ENCODE measurements at regions not wholly inside any gene's neighbourhood (a gene's known extent, or its start where the extent isn't known, plus 50 kb on each side); places are given as distances from the start of the nearest gene placed in this dataset.
A peak's percentile ranks its signal among the peaks of the same experiment; 100 is the strongest.

- Histone ChIP-seq H2AK5ac (ENCODE audit: low read depth, low read length) (peak overlapping the region; percentile 96), H3K9ac (replicated peaks in 1 of 4; ENCODE audit: extremely low read depth in 1 of 4, low read depth in 3 of 4, low read length in 3 of 4) (peak overlapping the region in 1 of 4 experiments; percentile 40; a peak in 1 of 7 replicates), H3K4ac (replicated peaks; ENCODE audit: insufficient read length, low read depth, low read length) (peak overlapping the region; percentile 46), H4K20me1 (replicated peaks in 1 of 2; ENCODE audit: control insufficient read depth in 1 of 2, insufficient read depth in 2 of 2, low read length in 2 of 2) (no peaks in the 10 kb centered on the region), H3K14ac (ENCODE audit: insufficient read length) (no peak overlapping the region), H3K36me3 (ENCODE audit: control insufficient read depth in 2 of 4, insufficient read depth in 4 of 4, low read length in 3 of 4) (no peaks in the 10 kb centered on the region), H2BK120ac (replicated peaks; ENCODE audit: low read depth, low read length) (no peak overlapping the region), H3K23ac (ENCODE audit: insufficient read length) (no peak overlapping the region), H3K4me3 (ENCODE audit: extremely low read depth in 1 of 4, insufficient read depth in 2 of 4, low read depth in 3 of 4, low read length in 4 of 4) (no peak overlapping the region), H3K79me1 (ENCODE audit: low read depth, low read length) (no peaks in the 10 kb centered on the region), H2BK15ac (ENCODE audit: low read length) (peak overlapping the region; percentile 66), H3K27me3 (replicated peaks in 1 of 4; ENCODE audit: control insufficient read depth in 3 of 4, extremely low read depth in 1 of 4, insufficient read depth in 3 of 4, low read length in 3 of 4) (no peaks in the 10 kb centered on the region), H3K56ac (replicated peaks; ENCODE audit: insufficient read length, low read depth, low read length) (peak overlapping the region; percentile 51), H2AFZ (ENCODE audit: low read length) (no peak overlapping the region), H4K91ac (replicated peaks; ENCODE audit: insufficient read length, low read length) (no peak overlapping the region), H3K27ac (ENCODE audit: low read depth, low read length) (no peak overlapping the region), H4K5ac (ENCODE audit: insufficient read length, low read depth, low read length) (no peak overlapping the region), H3K79me2 (ENCODE audit: control insufficient read depth in 1 of 2, insufficient read depth in 2 of 2, low read length in 2 of 2) (peaks cover 0 to 3% of the 10 kb centered on the region in 2 experiments; a peak in 1 of 4 replicates), H3K23me2 (ENCODE audit: low read depth, low read length) (peaks cover 4% of the 10 kb centered on the region), H3K4me1 (replicated peaks in 1 of 4; ENCODE audit: control insufficient read depth in 3 of 4, insufficient read depth in 4 of 4, low read length in 3 of 4) (no peaks in the 10 kb centered on the region), H2BK5ac (ENCODE audit: low read depth, low read length) (no peak overlapping the region), H4K8ac (ENCODE audit: extremely low read depth, insufficient read depth, low read length) (no peak overlapping the region), H2BK12ac (ENCODE audit: low read depth, low read length) (peak overlapping the region; percentile 87), H2BK20ac (ENCODE audit: low read length) (peak overlapping the region; percentile 16; the same call in 1 of the 2 replicates), H3K18ac (ENCODE audit: extremely low read depth, low read length) (0 out of 2 replicates have a peak overlapping the region, but pooled peaks have one; percentile 2), H3K4me2 (ENCODE audit: insufficient read depth in 1 of 2, low read depth in 2 of 2, low read length in 2 of 2) (no peak overlapping the region), H3K9me3 (ENCODE audit: insufficient read depth in 2 of 2, low read depth in 1 of 2, low read length in 1 of 2) (peaks cover 0 to 12% of the 10 kb centered on the region in 2 experiments; a peak in 2 of 4 replicates)
- FAIRE-seq (no peak), DNase-seq (ENCODE audit: low read depth in 1 of 2, low spot score in 2 of 2) (no peak)
- WGBS, 2 experiments (ENCODE audit: extremely low coverage in 1 of 2, insufficient coverage in 1 of 2, insufficient read length in 1 of 2, insufficient replicate concordance in 2 of 2, low coverage in 1 of 2, low lambda C conversion rate in 2 of 2, missing lambda C conversion rate in 1 of 2), result 89% methylated on average over 3 of the region's 3 CpGs; no CpG with 5 or more reads in 1 of the 2 experiments
- CTCF ChIA-PET (ENCODE audit: partially characterized antibody), result interaction anchor here (0.7 to 1.6 kb wide), 5 partner anchors 12 to 565 kb away, joined by 3 to 8 read pairs (median 3); no protein-coding TSS in a partner anchor
- TF ChIP-seq ATF3 (IDR thresholded peaks at IDR 0.05; ENCODE audit: insufficient read depth, low read depth, low read length), result no peak
- TF ChIP-seq SIX5 (IDR thresholded peaks at IDR 0.05; ENCODE audit: low read depth, low read length), result no peak
- no peak for TF ChIP-seq CBX8 (IDR thresholded peaks at IDR 0.05; ENCODE audit: borderline replicate concordance, low read depth, low read length)
- no peak for TF ChIP-seq NANOG (IDR thresholded peaks at IDR 0.05; ENCODE audit: insufficient read depth, low read depth, low read length, poor library complexity, severe bottlenecking)
- TF ChIP-seq TAF7 (optimal IDR thresholded peaks at IDR 0.05; ENCODE audit: borderline replicate concordance, low read depth, low read length), result no peak
- TF ChIP-seq KDM1A (IDR thresholded peaks at IDR 0.05; ENCODE audit: borderline replicate concordance, low read length), result no peak
- no peak for TF ChIP-seq TAF1 (IDR thresholded peaks at IDR 0.05; ENCODE audit: low read depth, low read length)
- no peak for TF ChIP-seq BRCA1 (IDR thresholded peaks at IDR 0.05; ENCODE audit: low read depth, low read length)
- no peak for TF ChIP-seq SIN3A (conservative IDR thresholded peaks at IDR 0.05 in 1 of 2, IDR thresholded peaks at IDR 0.05 in 1 of 2; ENCODE audit: low read depth in 1 of 2, low read length in 2 of 2)
- no peak for TF ChIP-seq TCF12 (IDR thresholded peaks at IDR 0.05; ENCODE audit: low read depth, low read length)
- POLR2A ChIA-PET (ENCODE audit: partially characterized antibody), result interaction anchor here (0.6 to 1.0 kb wide), 2 partner anchors 19 to 47 kb away, joined by 3 read pairs; no protein-coding TSS in a partner anchor
Observed at GRCh38 chr4:41346306-41347061, 89.8 kb downstream of the UCHL1 start.
